ENCODE measurements at regions not wholly inside any gene's neighbourhood (a gene's known extent, or its start where the extent isn't known, plus 50 kb on each side); places are given as distances from the start of the nearest gene placed in this dataset.

DNA sequence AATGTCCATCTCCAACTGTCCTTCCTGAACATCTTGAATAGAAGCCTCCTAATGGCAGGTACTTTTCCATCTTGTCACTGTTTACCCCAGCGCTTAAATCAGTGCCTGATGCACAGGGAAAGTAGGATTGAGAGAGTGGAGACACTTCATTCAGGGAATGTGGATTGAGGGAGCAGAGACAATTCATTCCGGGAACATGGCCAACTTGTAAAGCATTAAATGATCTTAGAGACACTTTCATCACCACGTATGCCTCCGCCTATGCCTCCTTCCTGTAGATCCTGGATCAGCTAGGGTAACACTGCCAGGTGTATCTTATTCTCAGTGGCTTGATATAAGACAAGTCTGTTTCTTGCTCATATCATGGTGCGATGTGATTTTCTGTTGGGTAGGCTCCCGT is 67.6 kb upstream of the CSRP2 start:
- TF ChIP-seq, protein P1, sequence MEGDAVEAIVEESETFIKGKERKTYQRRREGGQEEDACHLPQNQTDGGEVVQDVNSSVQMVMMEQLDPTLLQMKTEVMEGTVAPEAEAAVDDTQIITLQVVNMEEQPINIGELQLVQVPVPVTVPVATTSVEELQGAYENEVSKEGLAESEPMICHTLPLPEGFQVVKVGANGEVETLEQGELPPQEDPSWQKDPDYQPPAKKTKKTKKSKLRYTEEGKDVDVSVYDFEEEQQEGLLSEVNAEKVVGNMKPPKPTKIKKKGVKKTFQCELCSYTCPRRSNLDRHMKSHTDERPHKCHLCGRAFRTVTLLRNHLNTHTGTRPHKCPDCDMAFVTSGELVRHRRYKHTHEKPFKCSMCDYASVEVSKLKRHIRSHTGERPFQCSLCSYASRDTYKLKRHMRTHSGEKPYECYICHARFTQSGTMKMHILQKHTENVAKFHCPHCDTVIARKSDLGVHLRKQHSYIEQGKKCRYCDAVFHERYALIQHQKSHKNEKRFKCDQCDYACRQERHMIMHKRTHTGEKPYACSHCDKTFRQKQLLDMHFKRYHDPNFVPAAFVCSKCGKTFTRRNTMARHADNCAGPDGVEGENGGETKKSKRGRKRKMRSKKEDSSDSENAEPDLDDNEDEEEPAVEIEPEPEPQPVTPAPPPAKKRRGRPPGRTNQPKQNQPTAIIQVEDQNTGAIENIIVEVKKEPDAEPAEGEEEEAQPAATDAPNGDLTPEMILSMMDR (IDR thresholded peaks at IDR 0.05), result no peak
- no peak for TF ChIP-seq EZH2 (IDR thresholded peaks at IDR 0.05)
- no peak for TF ChIP-seq EZH2phosphoT487 (IDR thresholded peaks at IDR 0.05)

All from neural progenitor cell (in vitro differentiated cells).